ENCODE measurements at regions not wholly inside any gene's neighbourhood (a gene's known extent, or its start where the extent isn't known, plus 50 kb on each side); places are given as distances from the start of the nearest gene placed in this dataset.

GRCh38 chr18:77777163-77777562 is 527.5 kb downstream of the GALR1 start:
- no peaks in the 10 kb centered on the region for H3F3A ChIP-seq (ENCODE audit: insufficient read depth, low read length, poor library complexity, severe bottlenecking)

GRCh38 chr18:77784759-77785379 is 535.2 kb downstream of the GALR1 start:
- no peak overlapping the region for H3K4me2 ChIP-seq (ENCODE audit: low read length)
- TF ChIP-seq EP300 (conservative IDR thresholded peaks at IDR 0.05; ENCODE audit: poor library complexity, severe bottlenecking) = no peak
- TF ChIP-seq MXI1 (conservative IDR thresholded peaks at IDR 0.05; ENCODE audit: poor library complexity, severe bottlenecking) = no peak
- TF ChIP-seq RAD21 (conservative IDR thresholded peaks at IDR 0.05) = no peak
- no peak for TF ChIP-seq SMC3 (conservative IDR thresholded peaks at IDR 0.05; ENCODE audit: poor library complexity)
- no peak for TF ChIP-seq CTCF (IDR thresholded peaks at IDR 0.05; ENCODE audit: poor library complexity, severe bottlenecking)
- TF ChIP-seq EZH2 (IDR thresholded peaks at IDR 0.05; ENCODE audit: borderline replicate concordance, insufficient read depth, low read length, poor library complexity, severe bottlenecking) = no peak

More at GRCh38 chr18:77777163-77777562, 527.5 kb downstream of the GALR1 start:
- no peaks in the 10 kb centered on the region for H3K9me2 ChIP-seq (ENCODE audit: insufficient read depth, low read length)
- H4K20me1 ChIP-seq (ENCODE audit: insufficient read depth) = no peaks in the 10 kb centered on the region
- H3K9ac ChIP-seq (ENCODE audit: low read length) = no peak overlapping the region
- no peak overlapping the region for H2AFZ ChIP-seq (ENCODE audit: low read depth, low read length)
- H3K27ac ChIP-seq (ENCODE audit: low read length) = no peak overlapping the region
- no peaks in the 10 kb centered on the region for H3K9me3 ChIP-seq (ENCODE audit: low read length)
- no peak for TF ChIP-seq POLR2AphosphoS5 (IDR thresholded peaks at IDR 0.05)
- TF ChIP-seq RAD21 (conservative IDR thresholded peaks at IDR 0.05) = no peak
- no peak for TF ChIP-seq TAF1 (IDR thresholded peaks at IDR 0.05; ENCODE audit: low read depth)
- no peak for TF ChIP-seq REST (IDR thresholded peaks at IDR 0.05; ENCODE audit: borderline replicate concordance)
- no peak for TF ChIP-seq EZH2 (IDR thresholded peaks at IDR 0.05; ENCODE audit: borderline replicate concordance, insufficient read depth, low read length, poor library complexity, severe bottlenecking)
- TF ChIP-seq CTCF (IDR thresholded peaks at IDR 0.05; ENCODE audit: poor library complexity, severe bottlenecking) = no peak
- no peak for TF ChIP-seq MXI1 (conservative IDR thresholded peaks at IDR 0.05; ENCODE audit: poor library complexity, severe bottlenecking)
- TF ChIP-seq SMC3 (conservative IDR thresholded peaks at IDR 0.05; ENCODE audit: poor library complexity) = no peak
- no peak for TF ChIP-seq EP300 (conservative IDR thresholded peaks at IDR 0.05; ENCODE audit: poor library complexity, severe bottlenecking)
- H3K36me3 ChIP-seq (ENCODE audit: insufficient read depth, low read length) = no peaks in the 10 kb centered on the region
- no peaks in the 10 kb centered on the region for H3K27me3 ChIP-seq (ENCODE audit: insufficient read depth, low read depth, low read length)
- H3K79me2 ChIP-seq (replicated peaks; ENCODE audit: insufficient read depth, low read length) = no peaks in the 10 kb centered on the region
- no peak overlapping the region for H3K4me3 ChIP-seq (ENCODE audit: low read length)
- no peak overlapping the region for H3K4me2 ChIP-seq (ENCODE audit: low read length)

More at GRCh38 chr18:77784759-77785379, 535.2 kb downstream of the GALR1 start:
- Histone ChIP-seq H3K9me3 (ENCODE audit: low read length) (no peaks in the 10 kb centered on the region), H3K4me3 (ENCODE audit: low read length) (no peak overlapping the region), H3K9me2 (ENCODE audit: insufficient read depth, low read length) (no peaks in the 10 kb centered on the region), H3K79me2 (replicated peaks; ENCODE audit: insufficient read depth, low read length) (no peaks in the 10 kb centered on the region), H2AFZ (ENCODE audit: low read depth, low read length) (no peak overlapping the region), H3K36me3 (ENCODE audit: insufficient read depth, low read length) (no peaks in the 10 kb centered on the region), H4K20me1 (ENCODE audit: insufficient read depth) (no peaks in the 10 kb centered on the region), H3K9ac (ENCODE audit: low read length) (no peak overlapping the region), H3K27me3 (ENCODE audit: insufficient read depth, low read depth, low read length) (no peaks in the 10 kb centered on the region), H3F3A (ENCODE audit: insufficient read depth, low read length, poor library complexity, severe bottlenecking) (no peaks in the 10 kb centered on the region), H3K27ac (ENCODE audit: low read length) (no peak overlapping the region)
